PC-3 (cell line): ENCODE measurements at regions not wholly inside any gene's neighbourhood (a gene's known extent, or its start where the extent isn't known, plus 50 kb on each side); places are given as distances from the start of the nearest gene placed in this dataset.

Experiments
- ATAC-seq: fragments of 200-7000 bp; cut with Tn5 transposase; 2 replicates; pipeline ENCODE4 v1.9.1; 2020; ENCODE audit warnings: mild to moderate bottlenecking, moderate library complexity
- BruUV-seq: library from RNA; stranded (reverse); fragments of 400-500 nt; replicated peaks from 2 replicates; lab custom pipeline; 2021; lab: Mats Ljungman, UMichigan
- CTCF ChIA-PET: fragments of 300-600 bp; sonication (Branson Sonifier 250); formaldehyde crosslinking; loops from one replicate; lab custom pipeline; 2022; ENCODE audit warnings: antibody characterized with exemption; lab: Charles Lee
- POLR2A ChIA-PET: fragments of 300-600 bp; sonication (Branson Sonifier 250); formaldehyde crosslinking; loops from one replicate; lab custom pipeline; 2022; ENCODE audit warnings: antibody characterized with exemption; ENCODE audit not compliant: unreplicated experiment; lab: Charles Lee
- DNase-seq: peaks from one replicate; pipeline ENCODE4 v3.0.0-alpha.2; 2015
- H2AFZ ChIP-seq: fragments of 300-600 bp; sonication (generic); 2 replicates; pipeline ENCODE4 v1.6.0; 2016; ENCODE audit warnings: antibody characterized with exemption, low read length
- H3F3A ChIP-seq: fragments of 300-600 bp; sonication (generic); one replicate; pipeline ENCODE4 v1.6.0; 2017; ENCODE audit warnings: antibody characterized with exemption, low read length, control low read depth, mild to moderate bottlenecking; ENCODE audit not compliant: unreplicated experiment
- H3K27ac ChIP-seq: fragments of 300-600 bp; sonication (generic); 2 replicates; pipeline ENCODE4 v1.5.1; 2016; ENCODE audit warnings: mild to moderate bottlenecking, low read length
- H3K27me3 ChIP-seq: fragments of 300-600 bp; sonication (generic); 2 replicates; pipeline ENCODE4 v1.6.1; 2016; ENCODE audit warnings: low read length, mixed read lengths
- H3K36me3 ChIP-seq: fragments of 300-600 bp; sonication (generic); 2 replicates; pipeline ENCODE4 v1.6.1; 2016; ENCODE audit warnings: low read depth, mixed run types, low read length, mixed read lengths
- H3K4me1 ChIP-seq: fragments of 300-600 bp; sonication (generic); 2 replicates; pipeline ENCODE4 v1.5.1; 2016; ENCODE audit warnings: low read length; ENCODE audit not compliant: insufficient read depth
- H3K4me2 ChIP-seq: fragments of 300-600 bp; sonication (generic); 2 replicates; pipeline ENCODE4 v1.6.0; 2016; ENCODE audit warnings: low read length
- H3K4me3 ChIP-seq: fragments of 300-600 bp; sonication (generic); 2 replicates; pipeline ENCODE4 v1.5.1; 2016; ENCODE audit warnings: mild to moderate bottlenecking, low read length, mixed read lengths
- H3K79me2 ChIP-seq: fragments of 300-600 bp; sonication (generic); 2 replicates; pipeline ENCODE4 v1.6.1; 2017; ENCODE audit warnings: low read length, mixed read lengths
- H3K9ac ChIP-seq: fragments of 300-600 bp; sonication (generic); 2 replicates; pipeline ENCODE4 v1.6.0; 2016; ENCODE audit warnings: mild to moderate bottlenecking, low read length
- H3K9me2 ChIP-seq: fragments of 300-600 bp; sonication (generic); replicated peaks from 2 replicates; pipeline ENCODE4 v1.6.1; 2016; ENCODE audit warnings: mixed run types, low read length, mixed read lengths
- H3K9me3 ChIP-seq: fragments of 300-600 bp; sonication (generic); 2 replicates; pipeline ENCODE4 v1.6.1; 2016; ENCODE audit warnings: low read length, mixed read lengths
- H4K20me1 ChIP-seq: fragments of 300-600 bp; sonication (generic); 2 replicates; pipeline ENCODE4 v1.6.1; 2016; ENCODE audit warnings: low read length, mixed read lengths
- EZH2 ChIP-seq: fragments of 300-600 bp; sonication (generic); IDR thresholded peaks from one replicate; pipeline ENCODE4 v1.6.1; 2017; ENCODE audit warnings: antibody characterized with exemption, mild to moderate bottlenecking, low read length; ENCODE audit not compliant: unreplicated experiment
- EZH2phosphoT487 ChIP-seq: fragments of 300-600 bp; sonication (generic); IDR thresholded peaks from 2 replicates; pipeline ENCODE4 v1.6.1; 2018; ENCODE audit warnings: mild to moderate bottlenecking, antibody characterized with exemption, low read length, borderline replicate concordance
- intact Hi-C: fragments of 100-400 bp; cut with micrococcal nuclease; formaldehyde crosslinking; loops from 2 replicates; pipeline ENCODE4 v1.9.0; 2023
- TF ChIP-seq, protein P1 (sequence below): fragments of 300-600 bp; sonication (generic); conservative IDR thresholded peaks from 2 replicates; pipeline ENCODE4 v1.5.1; 2017; ENCODE audit warnings: antibody characterized with exemption, low read depth, mild to moderate bottlenecking, low read length

DNA sequence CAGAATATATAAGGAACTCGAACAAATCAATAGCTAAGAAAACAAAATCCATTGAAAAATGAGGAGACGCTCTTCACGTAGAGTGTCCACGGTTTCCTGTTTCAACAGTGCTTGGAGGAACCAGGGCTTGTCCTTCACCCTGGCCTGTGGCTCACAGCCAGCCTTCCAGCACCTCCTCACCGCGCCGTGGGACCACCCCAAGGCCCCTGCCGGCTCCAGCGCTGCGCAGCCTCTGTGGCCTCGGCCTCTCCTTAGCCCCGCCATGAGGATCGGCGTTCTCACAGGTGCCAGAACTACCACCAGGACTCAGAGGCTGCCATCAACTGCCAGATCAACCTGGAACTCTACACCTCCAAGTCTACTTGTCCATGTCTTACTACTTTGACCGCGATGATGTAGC, 52.5 kb upstream of the CTSO start:
- H3K9me2 ChIP-seq = no peaks in the 10 kb centered on the region
- no peaks in the 10 kb centered on the region for H3K9me3 ChIP-seq
- H4K20me1 ChIP-seq = no peaks in the 10 kb centered on the region
- H3K4me3 ChIP-seq = no peak overlapping the region
- H3K9ac ChIP-seq = no peak overlapping the region
- no peaks in the 10 kb centered on the region for H3K4me1 ChIP-seq
- intact Hi-C loops = no loop called here
- no peak overlapping the region for H3K27ac ChIP-seq
- no peaks in the 10 kb centered on the region for H3K27me3 ChIP-seq
- no peaks in the 10 kb centered on the region for H3K36me3 ChIP-seq
- H2AFZ ChIP-seq = no peak overlapping the region
- no peaks in the 10 kb centered on the region for H3F3A ChIP-seq
- BruUV-seq = no TSS peak
- ATAC-seq (no peak), DNase-seq (no peak)
- H3K79me2 ChIP-seq = no peaks in the 10 kb centered on the region
- ChIA-PET POLR2A (no interaction called here), CTCF (no interaction called here)
- no peak overlapping the region for H3K4me2 ChIP-seq
- TF ChIP-seq EZH2phosphoT487 (no peak), EZH2 (no peak)
- TF ChIP-seq, protein P1, sequence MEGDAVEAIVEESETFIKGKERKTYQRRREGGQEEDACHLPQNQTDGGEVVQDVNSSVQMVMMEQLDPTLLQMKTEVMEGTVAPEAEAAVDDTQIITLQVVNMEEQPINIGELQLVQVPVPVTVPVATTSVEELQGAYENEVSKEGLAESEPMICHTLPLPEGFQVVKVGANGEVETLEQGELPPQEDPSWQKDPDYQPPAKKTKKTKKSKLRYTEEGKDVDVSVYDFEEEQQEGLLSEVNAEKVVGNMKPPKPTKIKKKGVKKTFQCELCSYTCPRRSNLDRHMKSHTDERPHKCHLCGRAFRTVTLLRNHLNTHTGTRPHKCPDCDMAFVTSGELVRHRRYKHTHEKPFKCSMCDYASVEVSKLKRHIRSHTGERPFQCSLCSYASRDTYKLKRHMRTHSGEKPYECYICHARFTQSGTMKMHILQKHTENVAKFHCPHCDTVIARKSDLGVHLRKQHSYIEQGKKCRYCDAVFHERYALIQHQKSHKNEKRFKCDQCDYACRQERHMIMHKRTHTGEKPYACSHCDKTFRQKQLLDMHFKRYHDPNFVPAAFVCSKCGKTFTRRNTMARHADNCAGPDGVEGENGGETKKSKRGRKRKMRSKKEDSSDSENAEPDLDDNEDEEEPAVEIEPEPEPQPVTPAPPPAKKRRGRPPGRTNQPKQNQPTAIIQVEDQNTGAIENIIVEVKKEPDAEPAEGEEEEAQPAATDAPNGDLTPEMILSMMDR = no peak
